ENCODE measurements at regions not wholly inside any gene's neighbourhood (a gene's known extent, or its start where the extent isn't known, plus 50 kb on each side); places are given as distances from the start of the nearest gene placed in this dataset.

DNA sequence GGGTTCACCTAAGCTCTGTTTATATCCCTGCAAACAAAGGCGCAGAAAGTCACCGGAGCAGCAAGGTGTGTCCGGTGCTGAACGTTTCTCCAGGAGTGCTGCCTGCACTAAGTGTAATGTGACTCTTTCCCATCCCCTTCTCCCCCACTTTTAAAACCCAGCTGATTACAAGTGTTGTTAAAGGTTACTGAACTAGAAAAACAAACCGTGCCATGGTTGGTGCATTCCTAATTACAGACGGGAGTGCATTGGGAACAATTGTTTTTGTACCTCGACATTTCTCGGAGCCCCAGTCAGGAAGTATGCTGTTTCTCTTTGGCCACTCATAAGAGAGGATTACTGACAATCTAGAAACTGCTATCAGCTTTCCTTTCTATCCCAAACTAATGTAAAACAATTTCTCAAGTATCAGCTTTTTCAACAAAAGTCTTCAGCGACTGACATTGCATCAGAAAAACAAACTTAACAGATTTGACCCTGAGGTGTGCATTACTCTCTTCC, 441.0 kb upstream of the SALL1 start:
- TF ChIP-seq SPI1 (IDR thresholded peaks at IDR 0.05; ENCODE audit: borderline replicate concordance, low read depth) (no peak), POLR2AphosphoS5 (IDR thresholded peaks at IDR 0.05; ENCODE audit: low read depth) (no peak), GABPA (IDR thresholded peaks at IDR 0.05; ENCODE audit: low read depth) (no peak)
- TF ChIP-seq, protein P1, sequence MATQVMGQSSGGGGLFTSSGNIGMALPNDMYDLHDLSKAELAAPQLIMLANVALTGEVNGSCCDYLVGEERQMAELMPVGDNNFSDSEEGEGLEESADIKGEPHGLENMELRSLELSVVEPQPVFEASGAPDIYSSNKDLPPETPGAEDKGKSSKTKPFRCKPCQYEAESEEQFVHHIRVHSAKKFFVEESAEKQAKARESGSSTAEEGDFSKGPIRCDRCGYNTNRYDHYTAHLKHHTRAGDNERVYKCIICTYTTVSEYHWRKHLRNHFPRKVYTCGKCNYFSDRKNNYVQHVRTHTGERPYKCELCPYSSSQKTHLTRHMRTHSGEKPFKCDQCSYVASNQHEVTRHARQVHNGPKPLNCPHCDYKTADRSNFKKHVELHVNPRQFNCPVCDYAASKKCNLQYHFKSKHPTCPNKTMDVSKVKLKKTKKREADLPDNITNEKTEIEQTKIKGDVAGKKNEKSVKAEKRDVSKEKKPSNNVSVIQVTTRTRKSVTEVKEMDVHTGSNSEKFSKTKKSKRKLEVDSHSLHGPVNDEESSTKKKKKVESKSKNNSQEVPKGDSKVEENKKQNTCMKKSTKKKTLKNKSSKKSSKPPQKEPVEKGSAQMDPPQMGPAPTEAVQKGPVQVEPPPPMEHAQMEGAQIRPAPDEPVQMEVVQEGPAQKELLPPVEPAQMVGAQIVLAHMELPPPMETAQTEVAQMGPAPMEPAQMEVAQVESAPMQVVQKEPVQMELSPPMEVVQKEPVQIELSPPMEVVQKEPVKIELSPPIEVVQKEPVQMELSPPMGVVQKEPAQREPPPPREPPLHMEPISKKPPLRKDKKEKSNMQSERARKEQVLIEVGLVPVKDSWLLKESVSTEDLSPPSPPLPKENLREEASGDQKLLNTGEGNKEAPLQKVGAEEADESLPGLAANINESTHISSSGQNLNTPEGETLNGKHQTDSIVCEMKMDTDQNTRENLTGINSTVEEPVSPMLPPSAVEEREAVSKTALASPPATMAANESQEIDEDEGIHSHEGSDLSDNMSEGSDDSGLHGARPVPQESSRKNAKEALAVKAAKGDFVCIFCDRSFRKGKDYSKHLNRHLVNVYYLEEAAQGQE (IDR thresholded peaks at IDR 0.05; ENCODE audit: insufficient replicate concordance, low read depth): no peak
- TF ChIP-seq, protein P2, sequence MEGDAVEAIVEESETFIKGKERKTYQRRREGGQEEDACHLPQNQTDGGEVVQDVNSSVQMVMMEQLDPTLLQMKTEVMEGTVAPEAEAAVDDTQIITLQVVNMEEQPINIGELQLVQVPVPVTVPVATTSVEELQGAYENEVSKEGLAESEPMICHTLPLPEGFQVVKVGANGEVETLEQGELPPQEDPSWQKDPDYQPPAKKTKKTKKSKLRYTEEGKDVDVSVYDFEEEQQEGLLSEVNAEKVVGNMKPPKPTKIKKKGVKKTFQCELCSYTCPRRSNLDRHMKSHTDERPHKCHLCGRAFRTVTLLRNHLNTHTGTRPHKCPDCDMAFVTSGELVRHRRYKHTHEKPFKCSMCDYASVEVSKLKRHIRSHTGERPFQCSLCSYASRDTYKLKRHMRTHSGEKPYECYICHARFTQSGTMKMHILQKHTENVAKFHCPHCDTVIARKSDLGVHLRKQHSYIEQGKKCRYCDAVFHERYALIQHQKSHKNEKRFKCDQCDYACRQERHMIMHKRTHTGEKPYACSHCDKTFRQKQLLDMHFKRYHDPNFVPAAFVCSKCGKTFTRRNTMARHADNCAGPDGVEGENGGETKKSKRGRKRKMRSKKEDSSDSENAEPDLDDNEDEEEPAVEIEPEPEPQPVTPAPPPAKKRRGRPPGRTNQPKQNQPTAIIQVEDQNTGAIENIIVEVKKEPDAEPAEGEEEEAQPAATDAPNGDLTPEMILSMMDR (IDR thresholded peaks at IDR 0.05; ENCODE audit: insufficient read depth, low read length): no peak

DNA sequence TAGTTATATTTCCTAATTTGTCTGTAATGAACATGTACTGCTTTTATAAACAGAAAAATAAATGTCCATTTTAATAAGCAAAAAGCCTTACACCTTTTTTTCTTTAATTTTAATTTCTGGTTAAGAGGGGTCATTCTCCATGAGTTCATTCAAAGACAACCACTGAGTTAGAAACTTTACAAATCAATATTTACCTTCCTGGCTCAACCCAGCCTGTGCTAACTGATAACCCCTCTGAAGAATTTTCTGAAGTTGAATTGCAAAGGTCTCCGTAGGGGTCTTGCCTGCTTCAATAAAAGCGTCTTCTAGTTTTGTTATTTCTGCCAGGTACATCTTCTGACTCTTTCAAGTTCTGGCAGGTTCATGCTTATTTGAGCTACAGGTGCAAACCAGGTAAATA, 440.4 kb upstream of the SALL1 start:
- H3K4me3 ChIP-seq (replicated peaks; ENCODE audit: insufficient read depth, low read length): no peak overlapping the region
- TF ChIP-seq, protein P1 (IDR thresholded peaks at IDR 0.05; ENCODE audit: insufficient replicate concordance, low read depth): no peak
- no peak for TF ChIP-seq SPI1 (IDR thresholded peaks at IDR 0.05; ENCODE audit: borderline replicate concordance, low read depth)
- TF ChIP-seq POLR2AphosphoS5 (IDR thresholded peaks at IDR 0.05; ENCODE audit: low read depth): no peak
- TF ChIP-seq, protein P2 (IDR thresholded peaks at IDR 0.05; ENCODE audit: insufficient read depth, low read length): no peak
- no peak for TF ChIP-seq GABPA (IDR thresholded peaks at IDR 0.05; ENCODE audit: low read depth)

More for the DNA sequence above, 441.0 kb upstream of the SALL1 start:
- Histone ChIP-seq H3K27ac (replicated peaks) (no peak overlapping the region), H3K4me3 (replicated peaks; ENCODE audit: insufficient read depth, low read length) (no peak overlapping the region), H3K27me3 (ENCODE audit: insufficient read depth, poor library complexity, severe bottlenecking) (no peaks in the 10 kb centered on the region)
- no peak for DNase-seq (ENCODE audit: low read depth in 1 of 2, low spot score in 1 of 2)

DNA sequence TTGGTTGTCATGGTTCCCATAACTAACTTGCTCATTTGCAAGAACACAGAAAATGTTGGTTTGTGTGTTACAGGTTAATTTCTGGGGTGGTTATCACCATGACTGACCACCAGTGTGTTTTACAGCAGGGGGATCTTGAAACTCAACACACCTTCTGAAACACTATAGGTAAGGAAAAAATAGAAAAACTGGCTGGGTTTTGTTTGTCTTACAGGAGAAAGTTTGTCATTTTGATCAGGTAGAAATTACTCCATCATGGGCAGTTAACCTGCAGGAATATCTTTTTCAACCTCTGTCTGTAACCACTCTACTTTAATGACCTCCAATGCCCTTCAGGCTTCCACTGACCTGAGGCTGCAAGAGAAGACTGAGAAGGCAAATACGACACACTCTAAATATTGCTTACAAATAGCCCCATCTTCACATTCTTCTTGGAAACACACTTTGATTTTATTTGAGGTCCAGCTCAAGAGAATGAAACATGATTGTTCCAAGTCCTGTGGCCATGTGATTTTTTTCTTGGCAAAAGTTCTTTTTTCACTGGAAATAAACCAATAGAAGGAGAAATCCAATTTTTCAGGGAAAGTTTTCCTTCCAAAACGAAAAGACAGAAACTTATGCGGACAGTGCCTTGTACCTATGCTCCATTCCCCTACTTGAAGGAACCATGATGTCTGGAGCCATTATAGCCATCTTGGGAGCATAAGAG, 428.7 kb upstream of the SALL1 start:
- TF ChIP-seq, protein P2 (IDR thresholded peaks at IDR 0.05; ENCODE audit: insufficient read depth, low read length): no peak
- TF ChIP-seq SPI1 (IDR thresholded peaks at IDR 0.05; ENCODE audit: borderline replicate concordance, low read depth) (no peak), POLR2AphosphoS5 (IDR thresholded peaks at IDR 0.05; ENCODE audit: low read depth) (no peak), GABPA (IDR thresholded peaks at IDR 0.05; ENCODE audit: low read depth) (no peak)
- TF ChIP-seq, protein P1 (IDR thresholded peaks at IDR 0.05; ENCODE audit: insufficient replicate concordance, low read depth): no peak
- DNase-seq (ENCODE audit: low read depth in 1 of 2, low spot score in 1 of 2): no peak
- H3K4me3 ChIP-seq (replicated peaks; ENCODE audit: insufficient read depth, low read length): no peak overlapping the region
- no peaks in the 10 kb centered on the region for H3K27me3 ChIP-seq (ENCODE audit: insufficient read depth, poor library complexity, severe bottlenecking)
- H3K27ac ChIP-seq (replicated peaks): no peak overlapping the region

More for the DNA sequence above, 440.4 kb upstream of the SALL1 start:
- Histone ChIP-seq H3K27me3 (ENCODE audit: insufficient read depth, poor library complexity, severe bottlenecking) (no peaks in the 10 kb centered on the region), H3K27ac (replicated peaks) (no peak overlapping the region)
- DNase-seq (ENCODE audit: low read depth in 1 of 2, low spot score in 1 of 2): no peak

All from HL-60 (cell line).